ENCODE measurements at regions not wholly inside any gene's neighbourhood (a gene's known extent, or its start where the extent isn't known, plus 50 kb on each side); places are given as distances from the start of the nearest gene placed in this dataset.

DNA sequence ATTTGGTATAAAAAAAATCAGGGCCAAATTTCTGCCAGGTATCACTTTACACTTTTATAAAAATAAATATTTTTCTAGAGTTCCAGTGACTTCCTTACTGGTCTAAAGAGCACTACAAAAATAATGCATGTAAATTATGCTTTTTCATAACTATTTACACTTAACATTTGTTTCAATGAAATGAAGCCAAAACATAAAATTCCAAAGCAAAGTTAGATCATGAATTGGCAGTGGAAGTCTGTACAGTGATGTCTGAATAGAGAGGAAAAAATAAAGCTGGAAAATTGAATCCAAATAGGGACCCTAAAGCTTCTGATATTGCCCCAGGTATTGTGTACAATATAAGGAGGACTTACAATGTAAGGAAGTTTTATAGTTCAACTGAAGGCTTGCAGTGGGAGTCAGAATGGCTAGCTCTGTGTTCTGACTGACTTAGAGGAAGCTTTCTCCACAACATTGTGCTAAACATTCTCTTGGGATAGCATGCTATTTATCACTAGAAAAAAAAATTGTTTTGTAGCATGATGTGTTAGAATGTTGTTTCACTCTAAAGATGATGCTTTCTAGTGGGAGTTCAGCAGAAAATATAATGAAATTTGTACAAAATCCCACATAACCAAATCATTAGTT, 288.2 kb upstream of the UGT8 start:
- TF ChIP-seq POLR2A (IDR thresholded peaks at IDR 0.05): no peak
- TF ChIP-seq, protein P1, sequence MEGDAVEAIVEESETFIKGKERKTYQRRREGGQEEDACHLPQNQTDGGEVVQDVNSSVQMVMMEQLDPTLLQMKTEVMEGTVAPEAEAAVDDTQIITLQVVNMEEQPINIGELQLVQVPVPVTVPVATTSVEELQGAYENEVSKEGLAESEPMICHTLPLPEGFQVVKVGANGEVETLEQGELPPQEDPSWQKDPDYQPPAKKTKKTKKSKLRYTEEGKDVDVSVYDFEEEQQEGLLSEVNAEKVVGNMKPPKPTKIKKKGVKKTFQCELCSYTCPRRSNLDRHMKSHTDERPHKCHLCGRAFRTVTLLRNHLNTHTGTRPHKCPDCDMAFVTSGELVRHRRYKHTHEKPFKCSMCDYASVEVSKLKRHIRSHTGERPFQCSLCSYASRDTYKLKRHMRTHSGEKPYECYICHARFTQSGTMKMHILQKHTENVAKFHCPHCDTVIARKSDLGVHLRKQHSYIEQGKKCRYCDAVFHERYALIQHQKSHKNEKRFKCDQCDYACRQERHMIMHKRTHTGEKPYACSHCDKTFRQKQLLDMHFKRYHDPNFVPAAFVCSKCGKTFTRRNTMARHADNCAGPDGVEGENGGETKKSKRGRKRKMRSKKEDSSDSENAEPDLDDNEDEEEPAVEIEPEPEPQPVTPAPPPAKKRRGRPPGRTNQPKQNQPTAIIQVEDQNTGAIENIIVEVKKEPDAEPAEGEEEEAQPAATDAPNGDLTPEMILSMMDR (IDR thresholded peaks at IDR 0.05): no peak

Data from testis (tissue), 2 donors.